Adrenal gland (tissue), 5 donors: ENCODE measurements at regions not wholly inside any gene's neighbourhood (a gene's known extent, or its start where the extent isn't known, plus 50 kb on each side); places are given as distances from the start of the nearest gene placed in this dataset.
"Not testable (repeated sequence)": the region's sequence is repeated elsewhere in the genome, so short reads cannot be mapped to it uniquely, and the experiment has no call there.

ENCODE experiments used
- CTCF ChIP-seq, 6 experiments: fragments of 450-650 bp in 4 of 6; fragments of 200-600 bp in 2 of 6; sonication (generic) in 1 of 6; IDR thresholded peaks; 1 replicate in 5 of 6; 2 replicates in 1 of 6; pipeline versions ENCODE4 v1.5.1 to v1.8.0; 2016 to 2021; ENCODE audit warnings: antibody characterized with exemption in 6 of 6, mild to moderate bottlenecking in 2 of 6, moderate library complexity in 1 of 6
- POLR2A ChIP-seq, 2 donors: fragments of 450-650 bp; IDR thresholded peaks; one replicate each; pipeline ENCODE4 v1.6.1; 2017; ENCODE audit warnings: antibody characterized with exemption in 2 of 2, mild to moderate bottlenecking in 2 of 2, moderate library complexity in 1 of 2
- donor health status: DM: no; HTN: no; CAD: no.

GRCh38 chr4:79807933-79808332 is 265.1 kb downstream of the ANTXR2 start:
- TF ChIP-seq POLR2A, CTCF (IDR thresholded peaks at IDR 0.05): not testable (repeated sequence)
